Stomach (tissue), 8 donors: ENCODE measurements at regions not wholly inside any gene's neighbourhood (a gene's known extent, or its start where the extent isn't known, plus 50 kb on each side); places are given as distances from the start of the nearest gene placed in this dataset.
A peak's percentile ranks its signal among the peaks of the same experiment; 100 is the strongest.

ENCODE experiments used
- DNase-seq, 2 donors: peaks; one replicate each; pipeline versions ENCODE4 v3.0.0 to v3.0.0-alpha.2; 2013 to 2019
- H3K27ac ChIP-seq, 5 donors: fragments of 200-600 bp in 4 of 5; sonication (generic) in 4 of 5; one replicate each; pipeline ENCODE4 v1.5.1; 2013 to 2019; ENCODE audit warnings: mild to moderate bottlenecking in 1 of 5, moderate library complexity in 1 of 5
- H3K27me3 ChIP-seq, 3 donors: fragments of 200-600 bp; sonication (generic); one replicate each; pipeline ENCODE4 v1.5.1; 2017 to 2019; ENCODE audit warnings: mixed run types in 1 of 3
- H3K36me3 ChIP-seq, 4 donors: fragments of 200-600 bp; sonication (generic); 1 replicate in 3 of 4; 2 replicates in 1 of 4; pipeline ENCODE4 v1.5.1; 2016 to 2019
- H3K4me1 ChIP-seq, 4 donors: fragments of 200-600 bp; sonication (generic); one replicate each; pipeline ENCODE4 v1.5.1; 2016 to 2019
- H3K4me3 ChIP-seq, 4 donors: fragments of 200-600 bp; sonication (generic) in 3 of 4; one replicate each; pipeline ENCODE4 v1.5.1; 2016 to 2019; ENCODE audit warnings: mild to moderate bottlenecking in 1 of 4
- H3K9me3 ChIP-seq, 4 donors: fragments of 200-600 bp; sonication (generic); one replicate each; pipeline ENCODE4 v1.5.1; 2016 to 2019
- CTCF ChIP-seq, 7 experiments: fragments of 450-650 bp in 4 of 7; fragments of 200-600 bp in 3 of 7; sonication (generic) in 3 of 7; IDR thresholded peaks; one replicate each; pipeline ENCODE4 v1.5.1; 2016 to 2019; ENCODE audit warnings: antibody characterized with exemption in 7 of 7, control low read depth in 2 of 7, mild to moderate bottlenecking in 1 of 7
- EP300 ChIP-seq: sonication (generic); formaldehyde crosslinking; IDR thresholded peaks from one replicate; pipeline ENCODE4 v1.6.1; 2017; ENCODE audit warnings: antibody characterized with exemption
- POLR2A ChIP-seq, 4 donors: fragments of 450-650 bp; IDR thresholded peaks; one replicate each; pipeline ENCODE4 v1.6.1; 2016; ENCODE audit warnings: antibody characterized with exemption in 4 of 4, control low read depth in 2 of 4, mild to moderate bottlenecking in 1 of 4, moderate library complexity in 1 of 4
- POLR2AphosphoS5 ChIP-seq, 3 donors: sonication (generic); formaldehyde crosslinking; IDR thresholded peaks; one replicate each; pipeline ENCODE4 v1.6.1; 2016; ENCODE audit warnings: antibody characterized with exemption in 3 of 3
- WGBS, 5 donors: extraction: QIAGEN DNeasy Blood & Tissue Kit in 3 of 5; methylation state at CpG; one replicate each; pipeline versions ENCODE4 v1.1.5 to v1.1.7; 2013 to 2018; 5-methylcytosine and 5-hydroxymethylcytosine counted together
- intact Hi-C: fragments of 100-400 bp; cut with DNase I; formaldehyde crosslinking; loops from one replicate; pipeline ENCODE4 v1.15.1; 2023; ENCODE audit warnings: low total_unique reads
- donor health status: healthy with polysubstance abuse.
- donor health status: Bipolar disorder and iron deficiency.
- donor health status: healthy.

- Histone ChIP-seq H3K36me3 (no peaks in the 10 kb centered on the region), H3K27me3 (no peaks in the 10 kb centered on the region), H3K4me3 (no peak overlapping the region), H3K27ac (peak overlapping the region in 2 of 5 donors; percentile 18 to 34), H3K4me1 (peaks cover 12 to 64% (median 29%) of the 10 kb centered on the region in 4 donors), H3K9me3 (peaks cover 0 to 7% (median 2%) of the 10 kb centered on the region in 4 donors)
- DNase-seq = no peak
- TF ChIP-seq EP300 (no peak), CTCF (IDR thresholded peaks at IDR 0.05) (no peak), POLR2AphosphoS5 (IDR thresholded peaks at IDR 0.05) (no peak), POLR2A (IDR thresholded peaks at IDR 0.05) (no peak)
- WGBS, 5 donors = 71 to 78% (median 75%) methylated on average over 6 of the region's 6 CpGs
- intact Hi-C loops = no loop called here
Measured at GRCh38 chr2:43023791-43024514, 202.5 kb downstream of the ZFP36L2 start.

DNA sequence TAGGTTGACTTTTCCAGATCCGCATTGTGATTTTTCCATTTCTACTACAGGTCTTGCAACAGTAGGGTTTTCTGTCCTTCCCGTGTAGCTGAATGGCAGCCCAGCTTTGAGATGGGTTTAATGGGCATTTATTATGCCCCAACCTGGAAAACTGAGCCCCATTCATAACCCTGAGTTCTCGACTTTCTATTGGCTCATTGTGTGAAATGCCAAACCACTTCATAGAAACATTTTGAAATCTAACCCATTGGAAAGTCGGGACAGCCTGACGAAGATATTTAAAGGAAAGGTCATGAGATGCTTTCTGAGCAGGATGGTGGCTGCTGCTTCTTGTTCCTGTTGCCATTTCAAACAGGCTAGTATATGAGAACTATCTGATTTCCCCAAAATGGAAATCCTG, 203.5 kb downstream of the ZFP36L2 start:
- no peaks in the 10 kb centered on the region for H3K27me3 ChIP-seq
- H3K9me3 ChIP-seq = peaks cover 0 to 7% (median 2%) of the 10 kb centered on the region in 4 donors
- no peak overlapping the region for H3K4me3 ChIP-seq
- intact Hi-C loops = no loop called here
- no peak for DNase-seq
- peaks cover 12 to 74% (median 39%) of the 10 kb centered on the region in 4 donors for H3K4me1 ChIP-seq
- no peaks in the 10 kb centered on the region for H3K36me3 ChIP-seq
- peak overlapping the region in 2 of 5 donors; percentile 3 to 34 for H3K27ac ChIP-seq
- 82 to 93% (median 91%) methylated on average over 5 of the region's 5 CpGs for WGBS, 5 donors
- TF ChIP-seq POLR2AphosphoS5 (IDR thresholded peaks at IDR 0.05) (no peak), EP300 (no peak), POLR2A (IDR thresholded peaks at IDR 0.05) (no peak), CTCF (IDR thresholded peaks at IDR 0.05) (no peak)

DNA sequence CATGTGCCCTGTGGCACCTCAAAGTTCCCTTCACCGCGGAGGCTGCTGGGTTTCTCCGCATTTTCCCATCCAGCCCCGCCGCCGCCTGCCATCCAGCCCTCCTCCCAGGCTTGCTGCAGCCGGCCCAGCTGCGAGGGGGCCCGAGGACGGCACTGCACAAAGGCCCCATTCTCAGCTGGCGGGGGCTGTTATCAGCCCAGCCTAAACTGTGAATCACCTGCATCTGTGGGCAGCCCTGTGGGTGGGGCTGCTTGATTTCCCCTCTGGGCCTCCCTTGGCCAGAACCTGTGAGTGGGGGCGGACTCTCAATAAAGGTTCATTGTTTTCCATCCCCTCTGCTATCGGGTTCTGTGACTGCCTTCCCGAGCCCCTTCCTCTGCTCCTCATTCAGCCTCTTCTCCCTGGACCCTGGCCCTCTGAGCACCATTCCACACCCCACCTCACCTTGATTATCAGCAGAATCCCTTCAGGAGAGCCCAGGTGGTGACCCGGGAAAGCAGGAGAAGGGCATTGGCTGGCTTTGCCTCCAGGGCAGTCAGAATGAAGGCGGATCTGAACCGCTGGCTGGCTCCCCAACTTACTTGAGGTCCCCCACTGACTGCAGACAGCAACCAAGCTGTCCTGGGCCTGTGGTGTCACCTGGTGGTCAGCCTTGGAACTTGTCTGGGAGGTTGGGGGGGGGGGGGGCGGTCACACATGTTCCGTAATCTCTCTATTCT, 204.5 kb downstream of the ZFP36L2 start:
- no peaks in the 10 kb centered on the region for H3K36me3 ChIP-seq
- peak overlapping the region; percentile 20 to 74 (median 44) for H3K27ac ChIP-seq
- intact Hi-C loops = no loop called here
- no peaks in the 10 kb centered on the region for H3K27me3 ChIP-seq
- 42 to 62% (median 44%) methylated on average over 19 of the region's 19 CpGs for WGBS, 5 donors
- peaks cover 0 to 7% (median 2%) of the 10 kb centered on the region in 4 donors for H3K9me3 ChIP-seq
- peak; percentile 58 to 91 for DNase-seq
- H3K4me1 ChIP-seq = peaks cover 9 to 73% (median 38%) of the 10 kb centered on the region in 4 donors
- no peak overlapping the region for H3K4me3 ChIP-seq
- TF ChIP-seq CTCF (IDR thresholded peaks at IDR 0.05) (peak in 5 of 7 experiments; percentile 13 to 62 (median 54)), POLR2AphosphoS5 (IDR thresholded peaks at IDR 0.05) (peak in 1 of 3 donors; percentile 54), EP300 (no peak), POLR2A (IDR thresholded peaks at IDR 0.05) (no peak)

- no peak for TF ChIP-seq POLR2AphosphoS5 (IDR thresholded peaks at IDR 0.05)
- TF ChIP-seq POLR2A (IDR thresholded peaks at IDR 0.05) = no peak
- TF ChIP-seq EP300 = no peak
- TF ChIP-seq CTCF (IDR thresholded peaks at IDR 0.05) = no peak
- Histone ChIP-seq H3K4me1 (peaks cover 5 to 64% (median 30%) of the 10 kb centered on the region in 4 donors), H3K27ac (peak overlapping the region in 4 of 5 donors; percentile 20 to 74 (median 50)), H3K27me3 (no peaks in the 10 kb centered on the region), H3K9me3 (peaks cover 0 to 7% (median 2%) of the 10 kb centered on the region in 4 donors), H3K4me3 (no peak overlapping the region), H3K36me3 (no peaks in the 10 kb centered on the region)
- intact Hi-C loops = no loop called here
- 78 to 84% (median 81%) methylated on average over 11 to 14 of the region's 14 CpGs for WGBS, 5 donors
- DNase-seq = no peak
Measured at GRCh38 chr2:43020990-43021669, 205.3 kb downstream of the ZFP36L2 start.
